HG03196 (cell line): ENCODE measurements at regions not wholly inside any gene's neighbourhood (a gene's known extent, or its start where the extent isn't known, plus 50 kb on each side); places are given as distances from the start of the nearest gene placed in this dataset.

Experiments used
- ATAC-seq: cut with Tn5 transposase; IDR thresholded peaks from one replicate; pipeline ENCODE4 v1.9.1; 2021; ENCODE audit not compliant: unreplicated experiment

GRCh38 chr7:116145245-116145852, 65.0 kb upstream of the TES start:
- ATAC-seq, result peak; percentile 91

DNA sequence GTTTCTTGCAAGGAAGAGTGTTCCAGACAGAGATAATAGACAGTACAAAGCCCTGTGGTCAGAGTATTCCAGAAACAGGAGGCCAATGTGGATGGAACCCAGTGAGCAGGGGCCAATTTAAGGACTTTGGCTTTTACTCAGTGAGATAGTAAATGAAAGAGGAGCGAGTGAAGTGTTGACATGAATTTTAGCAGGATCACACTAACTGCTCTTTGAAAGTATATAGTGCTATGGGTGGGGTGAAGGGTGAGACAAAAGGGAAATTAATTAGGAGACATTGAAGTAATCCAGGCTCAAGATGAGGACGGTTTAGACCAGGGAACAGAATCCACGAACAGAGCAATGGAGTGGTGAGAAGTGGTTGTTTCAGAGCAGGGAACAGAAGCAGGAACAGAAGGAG, 62.2 kb upstream of the TES start:
- ATAC-seq, result no peak

GRCh38 chr7:116148626-116149025, 61.7 kb upstream of the TES start:
- no peak for ATAC-seq

DNA sequence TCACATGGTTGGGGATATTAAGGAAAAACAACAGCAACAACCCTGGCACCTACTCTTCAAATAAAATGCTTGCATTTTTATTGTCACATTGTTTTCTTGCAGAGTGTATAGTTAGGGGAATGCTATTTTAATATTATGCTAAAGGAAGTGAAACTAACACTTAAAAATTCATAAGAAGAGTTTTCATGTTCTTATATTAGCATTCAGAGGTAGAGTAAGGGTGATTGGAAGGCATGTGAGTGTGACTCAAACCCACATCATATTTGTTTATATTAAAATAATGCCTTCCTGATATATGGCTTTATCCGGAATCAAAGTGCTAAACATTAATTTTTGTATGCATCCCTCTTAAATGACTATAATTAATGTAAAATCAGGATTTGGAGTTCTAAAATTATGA, 59.8 kb upstream of the TES start:
- peak; percentile 89 for ATAC-seq

- ATAC-seq, result no peak
Observed at GRCh38 chr7:116152276-116152675, 58.1 kb upstream of the TES start.

DNA sequence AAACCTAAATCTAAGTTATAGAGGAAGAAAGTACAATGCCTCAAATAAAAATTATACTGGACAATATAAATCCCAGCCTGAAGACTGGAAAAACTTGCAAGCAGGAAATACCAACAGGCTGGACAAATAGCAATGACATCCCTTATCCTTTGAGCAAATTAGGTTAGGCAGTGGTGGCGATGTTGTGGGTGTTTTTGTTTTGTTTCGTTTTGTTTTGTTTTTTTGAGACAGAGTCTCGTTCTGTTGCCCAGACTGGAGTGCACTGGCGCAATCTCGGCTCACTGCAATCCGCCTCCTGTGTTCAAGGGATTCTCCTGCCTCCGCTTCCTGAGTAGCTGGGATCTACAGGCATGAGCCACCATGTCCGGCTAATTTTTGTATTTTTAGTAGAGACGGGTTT, 57.3 kb upstream of the TES start:
- no peak for ATAC-seq

- no peak for ATAC-seq
Observed at GRCh38 chr7:116159711-116160110, 50.6 kb upstream of the TES start.
